ENCODE measurements at regions not wholly inside any gene's neighbourhood (a gene's known extent, or its start where the extent isn't known, plus 50 kb on each side); places are given as distances from the start of the nearest gene placed in this dataset.

DNA sequence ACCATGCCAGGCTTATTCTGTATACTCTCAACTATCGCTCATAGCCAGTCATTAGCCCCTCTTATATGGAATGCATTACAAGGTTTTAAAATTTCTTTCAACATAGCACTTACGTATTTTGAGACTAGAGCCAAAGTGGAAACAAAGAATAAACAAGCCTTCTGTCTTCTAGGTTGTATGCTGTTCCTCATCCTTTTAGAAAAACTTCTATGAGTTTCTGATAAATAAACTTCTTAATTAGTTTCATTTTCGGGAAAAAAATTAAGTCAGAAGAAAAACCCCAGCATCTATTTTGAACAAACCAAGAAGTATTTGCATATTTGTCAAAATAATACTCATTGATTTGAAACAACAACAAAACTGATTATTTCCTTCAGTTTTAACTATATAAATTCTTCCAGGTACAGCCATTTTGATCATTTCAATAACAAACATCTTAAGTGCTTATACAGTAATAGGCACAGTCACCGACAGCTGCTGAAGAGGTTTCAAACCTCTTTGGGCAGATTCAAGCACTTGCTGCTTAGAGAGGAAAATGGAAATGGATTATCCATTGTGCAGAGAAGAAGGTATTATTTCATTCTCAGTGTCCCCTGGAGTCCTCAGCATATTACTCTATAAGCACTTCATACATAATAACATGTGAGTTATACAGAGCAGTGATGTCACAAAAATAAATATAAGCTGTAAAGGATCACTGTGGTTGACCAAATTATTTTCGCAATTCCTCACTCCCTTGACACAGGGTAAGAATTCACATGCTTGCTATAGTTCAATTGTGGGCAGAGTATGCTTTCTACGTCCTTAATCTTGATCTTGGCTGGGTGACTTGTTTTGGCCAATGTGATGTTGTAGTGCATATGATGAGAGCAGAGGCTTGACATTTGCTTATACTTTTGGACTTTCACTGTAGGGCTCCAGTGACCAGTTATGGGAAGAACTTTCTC lies 833.8 kb downstream of the TRIB2 start:
- no peak for DNase-seq

DNA sequence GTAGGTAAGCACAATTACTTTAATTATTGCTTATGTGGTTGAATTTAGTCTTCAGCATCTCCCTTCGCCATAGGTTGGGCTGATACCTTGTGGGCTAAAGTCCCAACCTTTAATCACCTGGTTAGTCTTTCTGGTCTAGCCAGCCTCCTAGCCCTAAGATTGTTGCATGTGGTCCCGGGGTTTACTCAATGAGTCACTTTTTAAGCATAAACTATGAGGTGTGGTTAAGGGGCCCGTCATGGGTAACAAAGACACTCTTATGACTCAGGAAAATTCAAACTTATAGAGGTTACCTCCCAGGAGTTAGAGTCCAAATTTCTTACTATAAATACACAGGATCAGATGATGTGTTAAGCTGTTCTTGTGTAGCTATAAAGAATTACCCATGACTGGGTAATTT lies 841.6 kb downstream of the TRIB2 start:
- no peak for DNase-seq

- no peak for DNase-seq
Observed at GRCh38 chr2:13560322-13560721, 843.6 kb downstream of the TRIB2 start.

DNA sequence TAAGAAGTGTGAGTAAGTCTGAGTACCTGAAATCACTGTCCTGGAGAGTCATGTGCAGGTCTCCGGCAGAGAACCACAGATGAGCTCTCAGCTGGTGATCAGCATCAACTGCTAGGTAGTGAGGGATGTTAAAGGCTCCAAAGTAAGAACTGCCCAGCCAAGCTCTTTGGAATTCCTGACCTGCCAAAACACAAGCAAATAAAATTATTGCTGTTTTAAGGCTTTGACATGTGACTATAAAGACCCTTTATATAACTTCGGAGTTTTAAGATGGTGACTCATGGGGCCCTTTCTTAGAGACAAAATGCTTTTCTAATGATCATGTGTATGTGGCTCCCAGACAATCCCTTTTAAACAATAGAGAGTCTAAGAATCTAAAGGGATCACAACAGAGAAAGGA lies 855.7 kb downstream of the TRIB2 start:
- DNase-seq: no peak

GRCh38 chr2:13574831-13575230 lies 858.1 kb downstream of the TRIB2 start:
- no peak for DNase-seq

- DNase-seq: no peak
Observed at GRCh38 chr2:13576406-13577036, 859.8 kb downstream of the TRIB2 start.

DNA sequence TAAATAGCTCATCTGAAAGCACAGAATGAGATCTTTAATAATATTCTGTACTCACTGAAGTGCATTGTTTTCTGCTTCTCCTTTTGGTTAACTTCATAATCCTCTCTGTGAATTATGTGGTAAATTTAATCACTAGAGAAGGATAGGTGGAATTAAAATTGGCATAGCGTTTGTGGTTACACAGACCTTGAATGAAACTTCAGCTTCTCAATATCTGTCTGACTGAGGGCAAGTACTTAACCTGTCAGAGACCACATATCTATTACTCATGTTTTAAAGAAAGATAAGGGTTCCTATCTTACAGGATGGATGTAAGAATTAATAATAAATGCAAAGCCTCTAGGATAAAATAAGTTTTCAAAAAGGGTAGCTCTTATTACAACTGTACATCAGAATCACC lies 861.8 kb downstream of the TRIB2 start:
- no peak for DNase-seq

GRCh38 chr2:13581471-13581870 lies 864.7 kb downstream of the TRIB2 start:
- DNase-seq: no peak

- no peak for DNase-seq
Observed at GRCh38 chr2:13583609-13584008, 866.9 kb downstream of the TRIB2 start.

DNA sequence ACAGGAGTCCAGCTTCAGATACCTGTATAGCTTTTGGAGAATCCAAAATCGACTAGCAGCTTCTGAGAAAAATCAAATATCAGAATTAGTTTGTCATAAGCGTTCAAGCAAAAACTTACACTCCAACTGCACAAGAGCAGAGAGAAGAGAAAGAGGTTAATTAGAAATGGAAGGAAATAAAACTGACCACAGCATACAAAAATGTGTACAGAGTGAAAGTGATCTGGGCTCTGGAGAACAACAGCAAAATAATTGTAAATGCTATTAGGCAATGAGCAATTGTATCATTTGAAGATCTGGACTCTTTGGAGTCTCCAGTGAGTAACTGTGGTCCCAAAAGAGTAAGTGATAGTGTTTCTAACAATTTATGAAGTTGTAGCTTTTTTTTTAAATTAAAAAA lies 867.3 kb downstream of the TRIB2 start:
- no peak for DNase-seq

DNA sequence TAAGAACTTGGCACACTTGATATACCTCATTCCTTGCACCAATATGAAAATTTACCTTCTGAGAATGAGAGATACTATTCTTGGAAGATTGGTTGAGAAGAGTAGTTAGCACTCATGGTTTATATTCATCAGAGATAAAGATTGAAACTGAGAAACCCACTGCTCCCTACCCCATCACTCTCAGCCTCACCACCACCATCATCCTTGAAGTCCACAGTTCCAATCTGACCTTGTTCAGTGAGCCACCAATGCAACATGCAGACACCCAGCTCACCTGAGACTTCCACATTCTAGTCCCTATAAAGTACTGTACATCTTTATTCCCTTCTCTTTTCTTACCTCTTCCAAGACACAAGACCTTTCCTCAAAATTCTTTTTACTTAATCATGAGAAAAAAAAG lies 869.0 kb downstream of the TRIB2 start:
- no peak for DNase-seq

DNA sequence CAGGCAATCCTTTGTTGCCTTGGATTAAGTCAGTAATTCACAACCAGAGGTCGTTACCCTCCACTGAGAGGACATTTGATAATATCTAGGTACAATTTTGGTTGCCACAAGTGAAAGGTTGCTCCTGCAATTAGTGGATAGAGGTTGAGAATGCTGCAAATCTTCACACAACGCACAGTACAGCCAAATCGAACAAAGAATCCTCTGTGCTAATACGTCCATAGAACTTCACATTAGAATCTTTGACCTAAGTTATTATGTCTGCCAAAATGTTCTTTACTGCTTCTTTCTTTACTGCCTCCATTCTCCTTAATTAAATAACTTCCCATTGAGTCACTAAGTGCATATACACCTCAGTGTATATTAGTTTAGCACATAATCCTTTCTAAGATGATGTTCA lies 879.5 kb downstream of the TRIB2 start:
- no peak for DNase-seq

GRCh38 chr2:13597176-13597575 lies 880.4 kb downstream of the TRIB2 start:
- no peak for DNase-seq

DNA sequence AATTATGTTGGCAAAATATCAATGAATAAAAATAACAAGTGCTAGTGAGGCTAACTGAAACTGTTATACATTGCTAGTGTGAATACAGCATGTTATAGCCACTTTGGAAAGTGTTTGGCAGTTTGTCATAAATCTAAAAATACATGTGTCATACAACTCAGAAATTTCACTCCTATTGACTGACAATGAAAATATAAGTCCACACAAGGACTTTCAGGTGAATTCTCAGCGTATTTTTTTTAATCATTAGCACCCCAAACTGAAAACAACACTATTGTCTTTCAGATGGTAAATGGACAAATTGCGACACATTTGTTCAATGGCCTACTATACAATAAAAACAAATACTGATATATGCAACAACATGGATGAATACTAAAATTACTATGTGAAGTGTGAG lies 884.8 kb downstream of the TRIB2 start:
- no peak for DNase-seq

DNA sequence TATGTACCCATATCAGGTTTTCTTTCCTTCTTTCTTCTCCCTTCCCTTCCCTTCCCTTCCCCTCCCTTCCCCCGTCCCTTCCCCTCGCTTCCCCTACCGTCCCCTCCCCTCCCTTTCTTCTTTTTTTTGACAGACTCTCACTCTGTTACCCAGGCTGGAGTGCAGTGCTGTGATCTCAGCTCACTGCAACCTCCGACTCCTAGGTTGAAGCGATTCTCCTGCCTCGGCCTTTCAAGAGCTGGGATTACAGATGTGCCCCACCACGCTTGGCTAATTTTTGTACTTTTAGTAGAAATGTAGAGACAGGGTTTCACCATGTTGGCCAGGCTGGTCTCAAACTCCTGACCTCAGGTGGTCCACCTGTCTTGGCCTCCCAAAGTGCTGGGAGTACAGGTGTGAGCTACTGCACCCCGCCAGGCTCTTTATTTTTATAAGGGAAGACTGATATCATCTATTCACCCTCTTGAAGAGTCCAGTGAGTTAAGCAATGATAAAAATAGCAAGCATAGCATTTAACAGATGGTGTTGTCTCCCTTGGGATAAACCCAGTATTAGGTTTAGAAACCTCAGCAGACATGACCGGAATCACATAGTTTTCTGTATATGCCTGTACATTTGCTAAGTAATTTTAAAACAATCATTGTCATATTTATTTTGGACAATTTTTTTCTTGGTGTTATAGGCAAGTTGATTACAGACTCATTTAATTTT lies 888.4 kb downstream of the TRIB2 start:
- no peak for DNase-seq

DNA sequence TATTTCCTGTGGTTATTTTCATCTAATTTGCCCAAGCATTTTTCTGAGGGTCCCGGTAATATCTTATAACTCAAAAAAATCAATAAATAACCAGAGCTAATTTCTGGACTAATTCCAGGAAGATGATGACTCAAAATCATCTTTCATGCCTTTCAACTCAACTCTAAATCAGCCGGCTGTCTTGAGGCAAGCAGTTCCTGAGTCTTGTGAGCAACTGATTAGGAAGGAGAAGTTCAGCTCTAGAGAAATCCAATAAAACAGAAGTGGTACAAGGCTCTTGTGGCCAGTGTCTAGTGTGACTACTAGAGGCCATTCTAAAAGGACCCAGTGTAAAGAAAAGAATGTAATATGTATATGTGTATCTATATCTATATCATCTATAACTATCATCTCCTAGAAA lies 890.4 kb downstream of the TRIB2 start:
- no peak for DNase-seq

DNA sequence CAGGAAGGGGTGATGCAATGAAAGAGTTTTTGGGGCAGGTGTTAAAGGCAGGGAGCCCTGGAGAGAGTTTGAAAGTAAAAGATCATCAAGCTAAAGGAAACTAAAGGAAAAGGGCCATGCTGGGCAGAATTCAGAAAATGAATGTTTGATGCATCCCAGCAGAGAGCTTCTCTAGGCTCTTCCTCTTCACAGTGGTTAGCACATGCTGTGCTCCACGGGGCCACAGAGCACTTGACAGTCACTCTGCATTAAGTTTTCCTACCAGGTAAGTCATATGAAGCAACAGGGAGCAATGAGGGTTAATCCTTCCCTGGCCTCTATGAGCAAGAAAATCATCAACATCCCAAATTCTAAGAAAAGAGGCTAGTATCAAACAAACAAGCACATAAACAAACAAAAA lies 895.2 kb downstream of the TRIB2 start:
- DNase-seq: no peak

- no peak for DNase-seq
Observed at GRCh38 chr2:13616059-13616458, 899.3 kb downstream of the TRIB2 start.

DNA sequence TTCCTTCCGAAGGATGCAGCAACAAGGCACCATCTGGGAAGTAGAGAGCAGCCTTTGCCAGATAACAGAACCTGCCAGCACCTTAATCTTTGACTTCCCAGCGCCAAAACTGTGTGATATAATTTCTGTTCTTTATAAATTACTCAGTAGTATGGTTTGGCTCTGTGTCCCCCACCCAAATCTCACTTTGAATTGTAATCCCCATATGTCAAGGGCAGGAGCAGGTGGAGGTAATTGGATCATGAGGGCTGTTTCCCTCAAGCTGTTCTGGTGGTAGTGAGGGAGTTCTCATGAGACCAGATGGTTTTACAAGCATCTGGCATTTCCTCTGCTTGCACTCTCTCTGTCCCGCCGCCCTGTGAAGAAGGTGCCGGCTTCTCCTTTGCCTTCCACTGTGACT lies 899.9 kb downstream of the TRIB2 start:
- DNase-seq: no peak

- no peak for DNase-seq
Observed at GRCh38 chr2:13628122-13628521, 911.4 kb downstream of the TRIB2 start.

DNA sequence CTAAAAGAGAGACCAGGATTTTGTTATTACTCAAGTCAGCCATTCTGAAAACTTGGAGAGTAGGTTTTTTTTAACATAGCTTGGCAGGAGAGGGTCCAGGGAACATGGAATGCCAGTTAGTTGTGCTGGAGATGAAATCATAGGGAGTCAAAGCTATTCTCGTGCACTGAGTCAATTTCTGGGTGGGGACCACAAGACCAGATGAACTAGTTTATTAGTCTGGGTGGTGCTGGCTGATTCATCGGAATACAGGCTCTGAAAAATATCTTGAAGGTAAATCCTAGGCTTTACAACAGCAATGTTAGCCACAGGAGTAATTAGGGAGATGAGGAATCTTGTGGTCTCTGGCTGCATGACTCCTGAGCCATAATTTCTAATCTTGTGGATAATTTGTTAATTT lies 921.4 kb downstream of the TRIB2 start:
- no peak for DNase-seq

DNA sequence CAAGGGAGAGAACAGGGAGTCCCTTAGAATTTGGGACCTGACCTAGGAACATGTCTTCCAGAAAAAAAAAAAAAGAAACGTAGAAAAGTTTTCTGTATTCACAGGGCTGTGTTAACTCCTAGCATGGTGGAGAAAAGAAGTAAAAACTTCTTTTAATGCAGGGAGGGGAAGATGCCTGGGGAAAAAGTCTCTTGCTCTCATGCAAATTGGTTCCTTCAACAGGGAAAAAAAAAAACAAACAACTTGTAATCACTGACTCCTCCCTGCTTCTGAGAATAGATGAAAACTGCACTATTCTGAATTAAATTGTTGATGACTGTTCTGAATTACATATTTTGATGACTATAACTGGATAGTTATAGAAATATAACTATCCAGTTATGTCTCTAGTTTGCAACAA lies 933.2 kb downstream of the TRIB2 start:
- DNase-seq: no peak

DNA sequence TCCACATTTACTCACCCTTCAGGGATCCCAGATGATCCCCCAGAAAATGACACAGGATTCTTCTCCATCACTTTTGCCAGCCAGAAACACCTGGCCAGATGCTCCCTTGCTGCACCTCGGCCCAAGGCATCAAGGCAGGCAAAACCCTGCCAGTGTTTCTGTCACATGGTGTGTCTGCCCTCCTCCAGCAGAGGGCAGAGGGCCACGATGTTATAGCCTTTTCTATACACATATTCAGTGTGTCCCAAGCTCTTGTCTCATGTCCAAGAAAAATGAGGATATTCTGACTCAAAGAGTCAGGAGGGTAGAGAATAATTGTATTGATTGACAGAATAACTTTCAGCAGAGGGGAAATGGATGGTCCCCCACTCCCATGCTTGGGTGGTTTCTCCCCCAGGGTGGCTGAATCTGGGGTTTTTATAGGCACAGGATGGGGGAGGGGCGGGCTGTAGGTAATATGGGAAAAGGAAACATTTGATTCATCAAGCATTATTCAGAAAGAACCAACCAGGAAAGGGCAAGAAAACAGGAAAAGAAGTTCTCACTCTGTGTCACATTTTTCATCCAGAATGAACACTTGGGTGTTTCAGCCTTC lies 933.9 kb downstream of the TRIB2 start:
- DNase-seq: no peak
